ENCODE measurements at regions not wholly inside any gene's neighbourhood (a gene's known extent, or its start where the extent isn't known, plus 50 kb on each side); places are given as distances from the start of the nearest gene placed in this dataset.

GRCh38 chr6:90811596-90812226 is 224.8 kb upstream of the MAP3K7 start:
- no peak for DNase-seq (ENCODE audit: low spot score)
- in situ Hi-C loops (cut with MboI; ENCODE audit: low pct_unique_long_range_greater_than_20kb, low sequenced_read_pairs, unreplicated experiment) = no loop called here
- no peak for TF ChIP-seq CTCF (IDR thresholded peaks at IDR 0.05; ENCODE audit: extremely low read depth, insufficient read depth, missing control alignments)

- TF ChIP-seq CTCF (IDR thresholded peaks at IDR 0.05; ENCODE audit: extremely low read depth, insufficient read depth, missing control alignments) = no peak
- DNase-seq (ENCODE audit: low spot score) = no peak
- in situ Hi-C loops (cut with MboI; ENCODE audit: low pct_unique_long_range_greater_than_20kb, low sequenced_read_pairs, unreplicated experiment) = no loop called here
These were observed 222.2 kb upstream of the MAP3K7 start for GRCh38 chr6:90809035-90809434.

GRCh38 chr6:90807791-90808701 is 221.2 kb upstream of the MAP3K7 start:
- DNase-seq (ENCODE audit: low spot score) = no peak
- no peak for TF ChIP-seq CTCF (IDR thresholded peaks at IDR 0.05; ENCODE audit: extremely low read depth, insufficient read depth, missing control alignments)
- in situ Hi-C loops (cut with MboI; ENCODE audit: low pct_unique_long_range_greater_than_20kb, low sequenced_read_pairs, unreplicated experiment) = no loop called here

- no peak for TF ChIP-seq CTCF (IDR thresholded peaks at IDR 0.05; ENCODE audit: extremely low read depth, insufficient read depth, missing control alignments)
- no peak for DNase-seq (ENCODE audit: low spot score)
- in situ Hi-C loops (cut with MboI; ENCODE audit: low pct_unique_long_range_greater_than_20kb, low sequenced_read_pairs, unreplicated experiment) = no loop called here
These were observed 218.8 kb upstream of the MAP3K7 start for GRCh38 chr6:90805619-90806155.

DNA sequence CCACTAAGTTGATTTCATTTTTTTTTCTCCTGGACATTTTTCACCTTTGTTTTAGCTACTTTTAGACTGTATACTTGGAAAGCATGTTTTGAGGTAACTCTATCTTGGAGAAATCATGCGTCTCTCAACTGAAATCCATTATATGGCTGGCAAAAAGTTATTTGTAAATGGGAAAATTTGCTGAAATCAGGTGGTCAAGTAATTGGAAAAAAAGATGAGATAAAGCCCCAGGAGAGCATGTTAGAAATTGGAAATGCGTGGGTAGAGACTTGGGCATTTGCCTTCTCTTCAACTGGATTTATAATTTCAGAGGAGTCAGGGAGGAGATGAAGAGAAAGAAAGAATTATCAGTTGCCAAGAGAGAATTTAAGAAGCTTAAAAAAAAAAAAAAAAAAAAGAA is 217.1 kb upstream of the MAP3K7 start:
- no peak for TF ChIP-seq CTCF (IDR thresholded peaks at IDR 0.05; ENCODE audit: extremely low read depth, insufficient read depth, missing control alignments)
- no peak for DNase-seq (ENCODE audit: low spot score)
- in situ Hi-C loops (cut with MboI; ENCODE audit: low pct_unique_long_range_greater_than_20kb, low sequenced_read_pairs, unreplicated experiment) = no loop called here

- in situ Hi-C loops (cut with MboI; ENCODE audit: low pct_unique_long_range_greater_than_20kb, low sequenced_read_pairs, unreplicated experiment) = no loop called here
- no peak for DNase-seq (ENCODE audit: low spot score)
These were observed 208.2 kb upstream of the MAP3K7 start for GRCh38 chr6:90795078-90795477.

More at GRCh38 chr6:90795078-90795477, 208.2 kb upstream of the MAP3K7 start:
- TF ChIP-seq CTCF (IDR thresholded peaks at IDR 0.05; ENCODE audit: extremely low read depth, insufficient read depth, missing control alignments) = no peak

Data from GM13977 (cell line).